K562 (cell line): ENCODE measurements at regions not wholly inside any gene's neighbourhood (a gene's known extent, or its start where the extent isn't known, plus 50 kb on each side); places are given as distances from the start of the nearest gene placed in this dataset.

Experiments
- ATAC-seq: fragments of 200-7000 bp; cut with Tn5 transposase; 3 replicates; pipeline ENCODE4 v1.9.1; 2020; ENCODE audit warnings: moderate library complexity
- BruUV-seq: library from RNA; stranded (reverse); fragments of 400-500 nt; replicated peaks from 2 replicates; lab custom pipeline; 2021; lab: Mats Ljungman, UMichigan
- CTCF ChIA-PET: fragments of 300-600 bp; formaldehyde crosslinking; extraction: SDS; loops from one replicate; lab custom pipeline; 2021; ENCODE audit warnings: low intra/inter-chr PET ratio; lab: Yijun Ruan, JAX
- POLR2A ChIA-PET: fragments of 300-600, 350-650 bp; sonication (Branson Sonifier 250); formaldehyde crosslinking; extraction: SDS; loops from one replicate; lab custom pipeline; 2021; ENCODE audit warnings: antibody characterized with exemption, inconsistent platforms; lab: Yijun Ruan, JAX
- DNase-seq, 4 experiments: peaks; one replicate each; pipeline versions ENCODE4 v3.0.0 to v3.0.0-alpha.2; 2011 to 2018; ENCODE audit warnings: low spot score in 3 of 4, mixed read lengths in 3 of 4; ENCODE audit errors: extremely low read depth in 1 of 4
- FAIRE-seq: peaks from 2 replicates; lab custom pipeline; 2011; peaks lifted over from hg19 to GRCh38; lab: Jason Lieb, UNC
- H2AFZ ChIP-seq: 2 replicates; pipeline ENCODE4 v1.6.0; 2011; ENCODE audit warnings: low read depth, low read length, control low read depth, inconsistent platforms
- H3K27ac ChIP-seq: fragments of 200-600 bp; 3 replicates; pipeline ENCODE4 v1.8.0; 2011; ENCODE audit warnings: low read depth, mild to moderate bottlenecking, control low read depth, inconsistent platforms, low read length, moderate library complexity, mixed read lengths; ENCODE audit errors: extremely low read depth
- H3K27me3 ChIP-seq, 2 experiments: fragments of 300-600 bp in 1 of 2; 2 replicates in 1 of 2; 3 replicates in 1 of 2; pipeline versions ENCODE4 v1.6.0 to v1.8.0; 2011; ENCODE audit warnings: inconsistent platforms in 2 of 2, low read length in 2 of 2, mild to moderate bottlenecking in 1 of 2, mixed read lengths in 1 of 2, moderate library complexity in 1 of 2; ENCODE audit not compliant: control insufficient read depth in 2 of 2, insufficient read depth in 2 of 2
- H3K36me3 ChIP-seq: fragments of 300-600 bp; 3 replicates; pipeline ENCODE4 v1.8.0; 2011; ENCODE audit warnings: mild to moderate bottlenecking, low read length, inconsistent platforms; ENCODE audit not compliant: control insufficient read depth, insufficient read depth
- H3K4me1 ChIP-seq, 2 experiments: fragments of 200-600 bp in 1 of 2; replicated peaks in 1 of 2; 2 replicates in 1 of 2; 3 replicates in 1 of 2; pipeline versions ENCODE4 v1.5.1 to v1.8.0; 2011; ENCODE audit warnings: inconsistent platforms in 2 of 2, low read length in 2 of 2, mild to moderate bottlenecking in 1 of 2, mixed read lengths in 1 of 2, moderate library complexity in 1 of 2; ENCODE audit not compliant: control insufficient read depth in 2 of 2, insufficient read depth in 2 of 2
- H3K4me2 ChIP-seq: 2 replicates; pipeline ENCODE4 v1.6.1; 2011; ENCODE audit warnings: low read length, control low read depth, inconsistent platforms, mixed read lengths; ENCODE audit not compliant: insufficient read depth
- H3K4me3 ChIP-seq: fragments of 200-600 bp; sonication (generic), shearing (Covaris generic); 2 replicates; pipeline ENCODE4 v1.5.1; 2016; ENCODE audit warnings: control low read depth, inconsistent platforms
- H3K79me2 ChIP-seq: fragments of 200-600 bp; 3 replicates; pipeline ENCODE4 v1.8.0; 2011; ENCODE audit warnings: low read length, inconsistent platforms; ENCODE audit not compliant: control insufficient read depth, insufficient read depth
- H3K9ac ChIP-seq, 2 experiments: 2 replicates each; pipeline versions ENCODE4 v1.6.0 to v1.6.1; 2011; ENCODE audit warnings: low read depth in 2 of 2, low read length in 2 of 2, control low read depth in 1 of 2, inconsistent platforms in 1 of 2, mild to moderate bottlenecking in 1 of 2, mixed read lengths in 1 of 2; ENCODE audit not compliant: insufficient read depth in 1 of 2
- H3K9me1 ChIP-seq: one replicate; pipeline ENCODE4 v1.6.0; 2011; ENCODE audit warnings: inconsistent platforms, mild to moderate bottlenecking, low read length, moderate library complexity; ENCODE audit not compliant: control insufficient read depth, insufficient read depth
- H3K9me3 ChIP-seq: replicated peaks from 2 replicates; pipeline ENCODE4 v1.5.1; 2011; ENCODE audit warnings: low read depth, low read length, inconsistent platforms; ENCODE audit not compliant: control insufficient read depth, insufficient read depth
- H4K20me1 ChIP-seq: replicated peaks from 2 replicates; pipeline ENCODE4 v1.6.1; 2011; ENCODE audit warnings: low read length, inconsistent platforms, mixed read lengths; ENCODE audit not compliant: control insufficient read depth, insufficient read depth
- FOXM1 ChIP-seq, 2 experiments: fragments of 450-650 bp in 1 of 2; sonication (generic) in 1 of 2; formaldehyde crosslinking in 1 of 2; IDR thresholded peaks; 2 replicates each; pipeline versions ENCODE4 v1.6.1 to v1.9.0; 2017 to 2022; ENCODE audit warnings: low read depth in 2 of 2, mild to moderate bottlenecking in 2 of 2, missing genetic modification reagents in 1 of 2, moderate library complexity in 1 of 2
- HEY1 ChIP-seq: fragments of 250-450 bp; sonication (Bioruptor Pico); IDR thresholded peaks from 2 replicates; pipeline ENCODE4 v1.5.0; 2020; ENCODE audit warnings: mild to moderate bottlenecking, moderate library complexity, borderline replicate concordance
- MIER1 ChIP-seq: fragments of 450-650 bp; IDR thresholded peaks from 2 replicates; pipeline ENCODE4 v1.6.1; 2016; ENCODE audit warnings: antibody characterized with exemption, mild to moderate bottlenecking, low read depth
- MTA2 ChIP-seq: fragments of 450-650 bp; IDR thresholded peaks from 2 replicates; pipeline ENCODE4 v1.6.1; 2016; ENCODE audit warnings: low read depth
- MYC ChIP-seq, 2 experiments: fragments of 250-450 bp in 1 of 2; sonication (Bioruptor Pico) in 1 of 2; IDR thresholded peaks; 2 replicates each; pipeline versions ENCODE4 v1.5.1 to v1.6.1; 2012 to 2021; ENCODE audit warnings: low read depth in 2 of 2, borderline replicate concordance in 1 of 2, improper control_type of control experiment in 1 of 2, low read length in 1 of 2, mild to moderate bottlenecking in 1 of 2, moderate library complexity in 1 of 2
- PTTG1 ChIP-seq: fragments of 450-650 bp; IDR thresholded peaks from 2 replicates; pipeline ENCODE4 v1.6.1; 2016; ENCODE audit warnings: low read depth, mild to moderate bottlenecking, missing genetic modification characterization, missing compliant biosample characterization
- SAFB ChIP-seq: fragments of 200-400 bp; formaldehyde crosslinking; IDR thresholded peaks from 2 replicates; pipeline ENCODE4 v1.6.1; 2017; ENCODE audit warnings: low read depth, low read length, borderline replicate concordance
- SPI1 ChIP-seq: IDR thresholded peaks from 2 replicates; pipeline ENCODE4 v1.6.1; 2011; ENCODE audit warnings: low read depth, low read length, control low read depth, borderline replicate concordance
- UBTF ChIP-seq, 2 experiments: IDR thresholded peaks; 2 replicates each; pipeline ENCODE4 v1.6.1; 2012; ENCODE audit warnings: improper control_type of control experiment in 2 of 2, low read depth in 2 of 2, low read length in 2 of 2, borderline replicate concordance in 1 of 2
- ZNF274 ChIP-seq: IDR thresholded peaks from 2 replicates; pipeline ENCODE4 v1.6.1; 2011; ENCODE audit warnings: low read depth, mild to moderate bottlenecking, low read length, moderate library complexity, borderline replicate concordance
- ZNF507 ChIP-seq: conservative IDR thresholded peaks from 2 replicates; pipeline ENCODE4 v1.6.1; 2017; ENCODE audit warnings: missing genetic modification characterization, missing compliant biosample characterization
- ZNF57 ChIP-seq: fragments of 450-650 bp; formaldehyde crosslinking; IDR thresholded peaks from 2 replicates; pipeline ENCODE4 v1.4.0; 2020; ENCODE audit warnings: mild to moderate bottlenecking, moderate library complexity
- ZNF780A ChIP-seq: fragments of 250-450 bp; sonication (Bioruptor Pico); IDR thresholded peaks from 2 replicates; pipeline ENCODE4 v1.5.0; 2021; ENCODE audit warnings: mild to moderate bottlenecking
- WGBS: fragments of 100-300 bp; shearing (Covaris generic); methylation state at CpG from one replicate; pipeline ENCODE4 v1.1.6; 2016; ENCODE audit warnings: low coverage, mixed read lengths; ENCODE audit not compliant: insufficient coverage; ENCODE audit errors: missing lambda C conversion rate; 5-methylcytosine and 5-hydroxymethylcytosine counted together
- in situ Hi-C: fragments of 300-500 bp; cut with MboI; formaldehyde crosslinking; loops from 4 replicates; pipeline ENCODE4 v1.15.0; 2018; ENCODE audit warnings: inconsistent platforms, mixed read lengths
- intact Hi-C: fragments of 100-400 bp; cut with micrococcal nuclease; formaldehyde crosslinking; loops from 2 replicates; pipeline ENCODE4 v1.14.2; 2022
- TF ChIP-seq, protein P1 (sequence below): sonication (generic); formaldehyde crosslinking; IDR thresholded peaks from 2 replicates; pipeline ENCODE4 v1.8.0; 2022; ENCODE audit warnings: mild to moderate bottlenecking, missing genetic modification reagents

DNA sequence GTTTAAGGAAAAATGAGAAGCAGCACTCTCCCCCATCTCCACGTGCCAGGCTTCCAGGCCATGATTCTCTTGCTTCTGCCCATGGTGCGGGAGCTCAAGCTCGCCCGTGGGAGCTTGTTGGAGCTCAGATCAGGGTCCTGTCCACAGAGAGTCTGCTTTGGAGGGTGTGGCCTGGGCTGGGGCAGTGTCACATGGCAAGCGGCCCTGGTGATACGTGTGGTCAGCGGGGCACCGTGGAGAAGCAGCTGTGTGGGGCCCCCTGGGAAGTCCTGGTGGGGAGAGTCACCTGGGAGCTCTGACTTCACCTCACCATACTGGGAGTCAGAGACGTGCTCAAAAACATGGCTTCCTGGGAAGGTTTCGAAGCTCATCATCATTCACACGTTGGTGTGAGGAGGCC, 275.3 kb downstream of the GADD45G start:
- H3K9me3 ChIP-seq, result no peaks in the 10 kb centered on the region
- ChIA-PET CTCF (no interaction called here), POLR2A (interaction anchor here (0.6 to 0.7 kb wide), 2 partner anchors 24 to 154 kb away, joined by 3 read pairs; no protein-coding TSS in a partner anchor)
- H3K9me1 ChIP-seq, result no peaks in the 10 kb centered on the region
- no peak for TF ChIP-seq SAFB
- no peak for TF ChIP-seq ZNF57
- no peak for TF ChIP-seq PTTG1
- TF ChIP-seq, protein P1, sequence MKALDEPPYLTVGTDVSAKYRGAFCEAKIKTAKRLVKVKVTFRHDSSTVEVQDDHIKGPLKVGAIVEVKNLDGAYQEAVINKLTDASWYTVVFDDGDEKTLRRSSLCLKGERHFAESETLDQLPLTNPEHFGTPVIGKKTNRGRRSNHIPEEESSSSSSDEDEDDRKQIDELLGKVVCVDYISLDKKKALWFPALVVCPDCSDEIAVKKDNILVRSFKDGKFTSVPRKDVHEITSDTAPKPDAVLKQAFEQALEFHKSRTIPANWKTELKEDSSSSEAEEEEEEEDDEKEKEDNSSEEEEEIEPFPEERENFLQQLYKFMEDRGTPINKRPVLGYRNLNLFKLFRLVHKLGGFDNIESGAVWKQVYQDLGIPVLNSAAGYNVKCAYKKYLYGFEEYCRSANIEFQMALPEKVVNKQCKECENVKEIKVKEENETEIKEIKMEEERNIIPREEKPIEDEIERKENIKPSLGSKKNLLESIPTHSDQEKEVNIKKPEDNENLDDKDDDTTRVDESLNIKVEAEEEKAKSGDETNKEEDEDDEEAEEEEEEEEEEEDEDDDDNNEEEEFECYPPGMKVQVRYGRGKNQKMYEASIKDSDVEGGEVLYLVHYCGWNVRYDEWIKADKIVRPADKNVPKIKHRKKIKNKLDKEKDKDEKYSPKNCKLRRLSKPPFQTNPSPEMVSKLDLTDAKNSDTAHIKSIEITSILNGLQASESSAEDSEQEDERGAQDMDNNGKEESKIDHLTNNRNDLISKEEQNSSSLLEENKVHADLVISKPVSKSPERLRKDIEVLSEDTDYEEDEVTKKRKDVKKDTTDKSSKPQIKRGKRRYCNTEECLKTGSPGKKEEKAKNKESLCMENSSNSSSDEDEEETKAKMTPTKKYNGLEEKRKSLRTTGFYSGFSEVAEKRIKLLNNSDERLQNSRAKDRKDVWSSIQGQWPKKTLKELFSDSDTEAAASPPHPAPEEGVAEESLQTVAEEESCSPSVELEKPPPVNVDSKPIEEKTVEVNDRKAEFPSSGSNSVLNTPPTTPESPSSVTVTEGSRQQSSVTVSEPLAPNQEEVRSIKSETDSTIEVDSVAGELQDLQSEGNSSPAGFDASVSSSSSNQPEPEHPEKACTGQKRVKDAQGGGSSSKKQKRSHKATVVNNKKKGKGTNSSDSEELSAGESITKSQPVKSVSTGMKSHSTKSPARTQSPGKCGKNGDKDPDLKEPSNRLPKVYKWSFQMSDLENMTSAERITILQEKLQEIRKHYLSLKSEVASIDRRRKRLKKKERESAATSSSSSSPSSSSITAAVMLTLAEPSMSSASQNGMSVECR (CRISPR knock-in tag), result no peak
- TF ChIP-seq UBTF (IDR thresholded peaks at IDR 0.05; ENCODE audit: borderline replicate concordance in 1 of 2, low read depth in 2 of 2, low read length in 2 of 2), result no peak
- no peak for TF ChIP-seq ZNF507 (tag)
- TF ChIP-seq FOXM1 (IDR thresholded peaks at IDR 0.05; ENCODE audit: low read depth), result no peak
- TF ChIP-seq FOXM1 (CRISPR knock-in tag; IDR thresholded peaks at IDR 0.05; ENCODE audit: low read depth), result no peak
- TF ChIP-seq MYC (IDR thresholded peaks at IDR 0.05; ENCODE audit: low read depth, low read length), result no peak
- no peak for TF ChIP-seq MYC (CRISPR knock-in tag; IDR thresholded peaks at IDR 0.05; ENCODE audit: borderline replicate concordance, low read depth)
- TF ChIP-seq HEY1 (CRISPR knock-in tag), result no peak
- no peak for TF ChIP-seq ZNF274
- no peak for TF ChIP-seq ZNF780A
- no peak for TF ChIP-seq MTA2
- TF ChIP-seq MIER1, result no peak
- no peak for TF ChIP-seq SPI1
- ATAC-seq, result no peak
- H3K27me3 ChIP-seq, result peaks cover 0 to 7% of the 10 kb centered on the region in 2 experiments; a peak in 2 of 5 replicates
- H3K4me1 ChIP-seq, result no peaks in the 10 kb centered on the region
- H3K79me2 ChIP-seq, result no peaks in the 10 kb centered on the region
- FAIRE-seq, result no peak
- no peaks in the 10 kb centered on the region; the same call in 1 of the 2 replicates for H4K20me1 ChIP-seq
- H3K27ac ChIP-seq, result no peak overlapping the region
- H3K9ac ChIP-seq, result no peak overlapping the region
- no peak overlapping the region for H3K4me2 ChIP-seq
- intact Hi-C loops, result no loop called here
- no peaks in the 10 kb centered on the region for H3K36me3 ChIP-seq
- DNase-seq, result no peak
- no TSS peak for BruUV-seq
- H3K4me3 ChIP-seq, result no peak overlapping the region
- H2AFZ ChIP-seq, result no peak overlapping the region
- 0% methylated on average over 9 of the region's 11 CpGs for WGBS
- in situ Hi-C loops, result no loop called here
